Mesenchymal stem cell (in vitro differentiated cells and primary cell): ENCODE measurements at regions not wholly inside any gene's neighbourhood (a gene's known extent, or its start where the extent isn't known, plus 50 kb on each side); places are given as distances from the start of the nearest gene placed in this dataset.

ENCODE experiments used
- DNase-seq: peaks from one replicate; pipeline ENCODE4 v3.0.0-alpha.2; 2013
- H2AFZ ChIP-seq: one replicate; pipeline ENCODE4 v1.6.1; 2013; ENCODE audit warnings: low read depth, mild to moderate bottlenecking, control low read depth, inconsistent platforms, low read length, moderate library complexity
- H2AK5ac ChIP-seq: 2 replicates; pipeline ENCODE4 v1.6.1; 2013; ENCODE audit warnings: low read length, moderate library complexity, mild to moderate bottlenecking, inconsistent platforms; ENCODE audit not compliant: severe bottlenecking
- H2BK120ac ChIP-seq: one replicate; pipeline ENCODE4 v1.6.1; 2013; ENCODE audit warnings: low read depth, mild to moderate bottlenecking, inconsistent platforms, low read length, moderate library complexity
- H2BK12ac ChIP-seq, 2 experiments: one replicate each; pipeline ENCODE4 v1.6.1; 2013; ENCODE audit warnings: inconsistent platforms in 2 of 2, low read length in 2 of 2, mild to moderate bottlenecking in 2 of 2, moderate library complexity in 2 of 2, control low read depth in 1 of 2
- H2BK15ac ChIP-seq: one replicate; pipeline ENCODE4 v1.6.1; 2013; ENCODE audit warnings: mild to moderate bottlenecking, low read depth, inconsistent platforms; ENCODE audit not compliant: poor library complexity, severe bottlenecking
- H2BK5ac ChIP-seq: 2 replicates; pipeline ENCODE4 v1.6.1; 2013; ENCODE audit warnings: low read depth, mild to moderate bottlenecking, low read length, control low read depth, inconsistent platforms; ENCODE audit not compliant: poor library complexity, severe bottlenecking
- H3K14ac ChIP-seq, 2 experiments: one replicate each; pipeline ENCODE4 v1.6.1; 2013; ENCODE audit warnings: inconsistent platforms in 2 of 2, low read length in 2 of 2, control low read depth in 1 of 2, mild to moderate bottlenecking in 1 of 2, moderate library complexity in 1 of 2
- H3K18ac ChIP-seq, 2 experiments: one replicate each; pipeline ENCODE4 v1.6.1; 2013; ENCODE audit warnings: inconsistent platforms in 2 of 2, low read length in 2 of 2, control low read depth in 1 of 2, low read depth in 1 of 2, mild to moderate bottlenecking in 1 of 2
- H3K23ac ChIP-seq, 2 experiments: one replicate each; pipeline ENCODE4 v1.6.1; 2013; ENCODE audit warnings: inconsistent platforms in 2 of 2, low read length in 2 of 2, mild to moderate bottlenecking in 2 of 2, moderate library complexity in 2 of 2, control low read depth in 1 of 2
- H3K27ac ChIP-seq: 2 replicates; pipeline ENCODE4 v1.5.1; 2013; ENCODE audit warnings: mild to moderate bottlenecking, moderate library complexity, low read length, control low read depth, inconsistent platforms; ENCODE audit not compliant: poor library complexity, severe bottlenecking
- H3K27me3 ChIP-seq, 2 experiments: 2 replicates each; pipeline versions ENCODE4 v1.6.1 to v1.7.0; 2013; ENCODE audit warnings: low read length in 2 of 2, mild to moderate bottlenecking in 2 of 2, moderate library complexity in 2 of 2, control low read depth in 1 of 2, inconsistent platforms in 1 of 2; ENCODE audit not compliant: control insufficient read depth in 1 of 2, insufficient read depth in 1 of 2
- H3K36me3 ChIP-seq, 2 experiments: 2 replicates each; pipeline versions ENCODE4 v1.6.1 to v1.7.0; 2013; ENCODE audit warnings: low read length in 2 of 2, control low read depth in 1 of 2, inconsistent platforms in 1 of 2, low read depth in 1 of 2, mild to moderate bottlenecking in 1 of 2; ENCODE audit not compliant: insufficient read depth in 2 of 2, control insufficient read depth in 1 of 2
- H3K4ac ChIP-seq, 2 experiments: one replicate each; pipeline ENCODE4 v1.6.1; 2013; ENCODE audit warnings: inconsistent platforms in 2 of 2, low read length in 2 of 2, mild to moderate bottlenecking in 2 of 2, moderate library complexity in 2 of 2, control low read depth in 1 of 2, low read depth in 1 of 2
- H3K4me1 ChIP-seq: 2 replicates; pipeline ENCODE4 v1.6.1; 2013; ENCODE audit warnings: low read depth, low read length, control low read depth; ENCODE audit not compliant: control insufficient read depth, insufficient read depth
- H3K4me2 ChIP-seq: 2 replicates; pipeline ENCODE4 v1.6.1; 2013; ENCODE audit warnings: low read length, mild to moderate bottlenecking, inconsistent platforms; ENCODE audit not compliant: poor library complexity, severe bottlenecking
- H3K4me3 ChIP-seq, 2 experiments: 2 replicates each; pipeline versions ENCODE4 v1.5.1 to v1.7.0; 2013; ENCODE audit warnings: low read length in 2 of 2, mild to moderate bottlenecking in 2 of 2, control low read depth in 1 of 2, low read depth in 1 of 2; ENCODE audit not compliant: insufficient read depth in 1 of 2
- H3K79me1 ChIP-seq: replicated peaks from 2 replicates; pipeline ENCODE4 v1.6.1; 2013; ENCODE audit warnings: mild to moderate bottlenecking, control low read depth, low read length, inconsistent platforms; ENCODE audit not compliant: poor library complexity, severe bottlenecking
- H3K9ac ChIP-seq: 2 replicates; pipeline ENCODE4 v1.7.0; 2013; ENCODE audit warnings: mild to moderate bottlenecking, low read length, moderate library complexity
- H3K9me3 ChIP-seq: 2 replicates; pipeline ENCODE4 v1.7.0; 2013; ENCODE audit warnings: mild to moderate bottlenecking, low read length; ENCODE audit not compliant: control insufficient read depth
- H4K8ac ChIP-seq: one replicate; pipeline ENCODE4 v1.6.1; 2013; ENCODE audit warnings: inconsistent platforms, mild to moderate bottlenecking, low read length, moderate library complexity
- H4K91ac ChIP-seq: one replicate; pipeline ENCODE4 v1.6.1; 2013; ENCODE audit warnings: mild to moderate bottlenecking, low read length, inconsistent platforms
- WGBS: methylation state at CpG from one replicate; pipeline ENCODE4 v1.1.7; 2013; ENCODE audit warnings: mixed read lengths; 5-methylcytosine and 5-hydroxymethylcytosine counted together

DNA sequence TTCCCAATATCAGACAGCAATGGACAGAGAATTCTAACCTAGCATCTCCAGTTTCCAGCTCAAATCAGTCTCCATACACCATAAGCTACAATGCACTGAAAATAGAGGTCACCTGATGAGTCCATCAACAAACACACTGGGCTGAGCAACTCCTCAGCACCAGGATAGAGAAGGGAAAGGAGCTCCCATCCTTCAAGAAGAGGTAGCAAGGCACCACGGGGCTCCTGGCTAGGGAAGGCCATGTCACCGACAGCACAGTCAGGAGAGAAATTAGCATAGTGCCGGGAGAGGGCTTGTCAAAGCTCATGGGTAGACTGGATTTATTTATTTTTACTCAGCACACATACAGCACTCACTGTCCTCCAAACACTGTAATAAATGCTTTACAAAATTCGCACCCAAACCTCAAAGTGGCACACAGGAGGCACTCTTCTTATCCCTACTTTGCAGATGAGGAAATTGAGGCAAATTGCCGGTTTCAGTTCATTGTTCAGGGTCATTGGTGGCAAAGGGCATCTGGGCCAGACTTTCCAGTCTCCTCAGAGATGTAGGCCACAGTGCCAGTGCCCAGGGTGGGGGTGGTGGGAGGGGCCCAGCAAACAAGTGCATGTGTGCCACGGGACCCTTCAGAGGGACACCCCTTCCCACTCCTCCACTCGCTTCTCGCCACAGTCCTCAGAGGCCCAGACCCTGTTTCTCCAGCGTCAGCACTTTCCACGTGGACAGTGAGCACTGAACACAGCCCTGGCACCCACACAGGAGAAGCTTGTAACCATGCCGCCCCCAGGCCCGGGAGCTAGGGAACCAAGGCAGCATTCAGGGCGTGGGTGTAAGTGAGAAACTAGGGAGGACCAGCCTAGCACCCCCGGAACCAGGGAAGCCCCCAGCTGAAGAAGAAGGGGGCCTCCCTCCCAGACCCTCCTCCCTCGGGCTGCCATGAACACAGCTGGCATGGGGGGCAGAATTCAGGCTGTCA lies 1417.4 kb downstream of the TBC1D22A start:
- no peak overlapping the region for H2AK5ac ChIP-seq
- H3K18ac ChIP-seq, result no peak overlapping the region
- H3K9me3 ChIP-seq, result no peaks in the 10 kb centered on the region
- no peak overlapping the region for H2BK120ac ChIP-seq
- no peaks in the 10 kb centered on the region for H3K36me3 ChIP-seq
- H3K27me3 ChIP-seq, result no peaks in the 10 kb centered on the region
- WGBS, result 70% methylated on average over 15 of the region's 15 CpGs
- no peak overlapping the region for H3K4ac ChIP-seq
- no peak overlapping the region for H3K14ac ChIP-seq
- H3K4me1 ChIP-seq, result no peaks in the 10 kb centered on the region
- no peak overlapping the region for H3K27ac ChIP-seq
- no peak overlapping the region for H3K9ac ChIP-seq
- no peaks in the 10 kb centered on the region for H3K79me1 ChIP-seq
- H2BK12ac ChIP-seq, result no peak overlapping the region
- H3K23ac ChIP-seq, result no peak overlapping the region
- no peak overlapping the region for H3K4me2 ChIP-seq
- H4K8ac ChIP-seq, result no peak overlapping the region
- H2AFZ ChIP-seq, result no peak overlapping the region
- H2BK5ac ChIP-seq, result no peak overlapping the region
- no peak overlapping the region for H2BK15ac ChIP-seq
- peak overlapping the region in 1 of 2 experiments; percentile 14 for H3K4me3 ChIP-seq
- DNase-seq, result no peak
- no peak overlapping the region for H4K91ac ChIP-seq

DNA sequence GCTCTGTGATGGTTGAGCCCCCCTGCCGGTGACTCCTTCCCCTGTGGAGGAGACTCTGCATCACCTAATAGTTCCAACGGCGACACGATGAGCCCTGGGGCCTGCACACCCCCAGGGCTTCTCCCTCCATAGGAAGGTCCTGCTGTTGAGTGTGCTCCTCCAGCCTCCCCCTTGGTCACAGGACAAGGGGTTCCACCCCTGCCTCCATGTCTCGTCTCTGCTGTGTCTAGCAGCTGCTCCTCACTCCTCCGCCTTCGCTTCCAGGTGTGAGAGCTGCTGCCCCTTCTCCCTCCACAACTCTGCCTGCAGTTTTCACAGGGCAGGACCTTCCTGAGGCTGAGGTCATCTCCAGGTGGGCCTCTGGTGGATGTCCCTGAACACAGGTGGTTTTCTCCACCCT lies 1416.1 kb downstream of the TBC1D22A start:
- WGBS, result 83% methylated on average over 7 of the region's 7 CpGs

DNA sequence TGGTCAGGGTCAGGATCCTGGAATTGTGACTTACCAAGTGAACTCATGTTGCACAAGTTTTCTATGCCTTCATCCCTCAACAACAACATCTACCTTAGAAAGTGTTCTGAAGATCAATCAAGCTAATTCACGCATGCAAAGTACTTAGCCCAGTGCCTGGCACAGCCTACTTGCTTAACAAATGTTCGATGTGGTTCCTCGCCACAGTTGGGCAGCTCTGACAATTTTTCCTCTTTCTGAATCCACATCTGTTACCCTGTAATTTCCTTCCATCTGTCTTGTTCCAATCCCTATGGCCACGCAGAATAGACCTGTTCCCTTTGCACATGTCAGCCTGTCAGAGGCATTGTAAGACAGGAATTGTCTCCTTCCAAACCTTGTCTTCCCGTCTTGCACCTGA lies 1415.2 kb downstream of the TBC1D22A start:
- no peaks in the 10 kb centered on the region for H3K79me1 ChIP-seq
- no peak overlapping the region for H3K27ac ChIP-seq
- no peak overlapping the region for H3K4ac ChIP-seq
- no peak overlapping the region for H2BK120ac ChIP-seq
- H4K91ac ChIP-seq, result no peak overlapping the region
- no peak overlapping the region for H3K14ac ChIP-seq
- H2BK15ac ChIP-seq, result no peak overlapping the region
- no peaks in the 10 kb centered on the region for H3K9me3 ChIP-seq
- no peak overlapping the region for H3K4me2 ChIP-seq
- H2BK12ac ChIP-seq, result no peak overlapping the region
- H3K27me3 ChIP-seq, result no peaks in the 10 kb centered on the region
- no peak overlapping the region for H3K9ac ChIP-seq
- no peak overlapping the region for H3K18ac ChIP-seq
- H2AFZ ChIP-seq, result no peak overlapping the region
- 73% methylated on average over 5 of the region's 5 CpGs for WGBS
- H4K8ac ChIP-seq, result no peak overlapping the region
- no peak for DNase-seq
- H3K23ac ChIP-seq, result no peak overlapping the region
- H3K36me3 ChIP-seq, result no peaks in the 10 kb centered on the region
- H2BK5ac ChIP-seq, result no peak overlapping the region
- H3K4me3 ChIP-seq, result no peak overlapping the region
- H3K4me1 ChIP-seq, result no peaks in the 10 kb centered on the region
- no peak overlapping the region for H2AK5ac ChIP-seq

More for the DNA sequence above, 1416.1 kb downstream of the TBC1D22A start:
- Histone ChIP-seq H2BK12ac (no peak overlapping the region), H2BK5ac (no peak overlapping the region), H3K36me3 (no peaks in the 10 kb centered on the region), H3K4me3 (no peak overlapping the region), H2BK15ac (no peak overlapping the region), H4K8ac (no peak overlapping the region), H3K18ac (no peak overlapping the region), H3K9ac (no peak overlapping the region), H3K4me1 (no peaks in the 10 kb centered on the region), H3K27me3 (no peaks in the 10 kb centered on the region), H2AK5ac (no peak overlapping the region), H3K14ac (no peak overlapping the region), H2AFZ (no peak overlapping the region), H3K27ac (no peak overlapping the region), H2BK120ac (no peak overlapping the region), H3K9me3 (no peaks in the 10 kb centered on the region), H3K4ac (no peak overlapping the region), H3K79me1 (no peaks in the 10 kb centered on the region), H4K91ac (no peak overlapping the region), H3K23ac (no peak overlapping the region), H3K4me2 (no peak overlapping the region)
- DNase-seq, result no peak

DNA sequence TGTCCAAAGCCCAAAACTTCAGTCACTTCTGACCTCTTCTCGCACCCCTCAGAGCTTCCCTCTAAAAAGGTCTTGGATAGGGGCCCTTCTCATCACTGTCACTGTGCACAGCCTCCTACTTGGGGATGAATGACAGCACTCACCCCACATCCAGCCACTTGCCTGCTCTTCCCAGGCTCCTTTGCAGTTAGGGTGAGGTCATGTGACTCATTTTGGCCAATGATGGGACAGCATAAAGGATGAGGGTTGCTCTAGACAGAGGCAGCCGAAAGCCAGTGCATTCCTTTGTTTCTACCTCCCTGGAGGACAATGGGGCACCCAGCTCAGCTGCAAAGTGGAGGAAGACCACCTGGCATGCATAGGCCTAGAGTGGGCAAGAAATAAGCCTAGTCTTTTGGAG lies 1413.3 kb downstream of the TBC1D22A start:
- no peak for DNase-seq
- no peak overlapping the region for H3K4me2 ChIP-seq
- H3K79me1 ChIP-seq, result no peaks in the 10 kb centered on the region
- no peaks in the 10 kb centered on the region for H3K27me3 ChIP-seq
- no peak overlapping the region for H3K18ac ChIP-seq
- H3K4me3 ChIP-seq, result no peak overlapping the region
- no peak overlapping the region for H3K23ac ChIP-seq
- no peaks in the 10 kb centered on the region for H3K9me3 ChIP-seq
- H4K91ac ChIP-seq, result no peak overlapping the region
- no peak overlapping the region for H2BK5ac ChIP-seq
- H3K36me3 ChIP-seq, result no peaks in the 10 kb centered on the region
- H2AK5ac ChIP-seq, result no peak overlapping the region
- no peak overlapping the region for H3K9ac ChIP-seq
- no peak overlapping the region for H2AFZ ChIP-seq
- H3K14ac ChIP-seq, result no peak overlapping the region
- no peak overlapping the region for H2BK15ac ChIP-seq
- H4K8ac ChIP-seq, result no peak overlapping the region
- H2BK12ac ChIP-seq, result no peak overlapping the region
- no peak overlapping the region for H2BK120ac ChIP-seq
- no peak overlapping the region for H3K27ac ChIP-seq
- H3K4me1 ChIP-seq, result no peaks in the 10 kb centered on the region
- no peak overlapping the region for H3K4ac ChIP-seq
- 62% methylated on average over 2 of the region's 2 CpGs for WGBS
